ENCODE measurements at regions not wholly inside any gene's neighbourhood (a gene's known extent, or its start where the extent isn't known, plus 50 kb on each side); places are given as distances from the start of the nearest gene placed in this dataset.

- in situ Hi-C loops (cut with HindIII; ENCODE audit: low pct_unique_long_range_greater_than_20kb, low sequenced_read_pairs) (no loop called here), intact Hi-C loops (cut with micrococcal nuclease; ENCODE audit: unreplicated experiment) (no loop called here)
- H3K9me3 ChIP-seq (ENCODE audit: control insufficient read depth, insufficient read depth, low read depth, low read length) = no peaks in the 10 kb centered on the region
- 0 out of 2 replicates have a peak, but pooled peaks cover 3% of the 10 kb centered on the region for H3K27me3 ChIP-seq (ENCODE audit: control insufficient read depth, insufficient read depth, low read length)
- no peak overlapping the region for H3K4me3 ChIP-seq (ENCODE audit: low read depth in 2 of 2, low read length in 2 of 2)
- POLR2A ChIA-PET = no interaction called here
- no peak for DNase-seq (ENCODE audit: low read depth, low spot score)
- H3K27ac ChIP-seq (ENCODE audit: low read length) = no peak overlapping the region
- CTCF ChIA-PET = no interaction called here
- no peak for ATAC-seq
- no peaks in the 10 kb centered on the region for H3K36me3 ChIP-seq (ENCODE audit: control insufficient read depth, insufficient read depth, low read length)
- no TSS peak for BruUV-seq (replicated peaks)
- H3K4me1 ChIP-seq (ENCODE audit: control insufficient read depth, insufficient read depth, low read length) = no peaks in the 10 kb centered on the region
- TF ChIP-seq POLR2AphosphoS5 (IDR thresholded peaks at IDR 0.05; ENCODE audit: low read depth, low read length) (no peak), TCF7L2 (IDR thresholded peaks at IDR 0.05; ENCODE audit: low read depth, low read length) (no peak), CTCF (IDR thresholded peaks at IDR 0.05) (no peak), SIN3A (IDR thresholded peaks at IDR 0.05; ENCODE audit: borderline replicate concordance, insufficient read depth, low read depth, low read length) (no peak)
- TF ChIP-seq, protein P1, sequence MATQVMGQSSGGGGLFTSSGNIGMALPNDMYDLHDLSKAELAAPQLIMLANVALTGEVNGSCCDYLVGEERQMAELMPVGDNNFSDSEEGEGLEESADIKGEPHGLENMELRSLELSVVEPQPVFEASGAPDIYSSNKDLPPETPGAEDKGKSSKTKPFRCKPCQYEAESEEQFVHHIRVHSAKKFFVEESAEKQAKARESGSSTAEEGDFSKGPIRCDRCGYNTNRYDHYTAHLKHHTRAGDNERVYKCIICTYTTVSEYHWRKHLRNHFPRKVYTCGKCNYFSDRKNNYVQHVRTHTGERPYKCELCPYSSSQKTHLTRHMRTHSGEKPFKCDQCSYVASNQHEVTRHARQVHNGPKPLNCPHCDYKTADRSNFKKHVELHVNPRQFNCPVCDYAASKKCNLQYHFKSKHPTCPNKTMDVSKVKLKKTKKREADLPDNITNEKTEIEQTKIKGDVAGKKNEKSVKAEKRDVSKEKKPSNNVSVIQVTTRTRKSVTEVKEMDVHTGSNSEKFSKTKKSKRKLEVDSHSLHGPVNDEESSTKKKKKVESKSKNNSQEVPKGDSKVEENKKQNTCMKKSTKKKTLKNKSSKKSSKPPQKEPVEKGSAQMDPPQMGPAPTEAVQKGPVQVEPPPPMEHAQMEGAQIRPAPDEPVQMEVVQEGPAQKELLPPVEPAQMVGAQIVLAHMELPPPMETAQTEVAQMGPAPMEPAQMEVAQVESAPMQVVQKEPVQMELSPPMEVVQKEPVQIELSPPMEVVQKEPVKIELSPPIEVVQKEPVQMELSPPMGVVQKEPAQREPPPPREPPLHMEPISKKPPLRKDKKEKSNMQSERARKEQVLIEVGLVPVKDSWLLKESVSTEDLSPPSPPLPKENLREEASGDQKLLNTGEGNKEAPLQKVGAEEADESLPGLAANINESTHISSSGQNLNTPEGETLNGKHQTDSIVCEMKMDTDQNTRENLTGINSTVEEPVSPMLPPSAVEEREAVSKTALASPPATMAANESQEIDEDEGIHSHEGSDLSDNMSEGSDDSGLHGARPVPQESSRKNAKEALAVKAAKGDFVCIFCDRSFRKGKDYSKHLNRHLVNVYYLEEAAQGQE (IDR thresholded peaks at IDR 0.05; ENCODE audit: insufficient read depth in 1 of 2, low read depth in 2 of 2, low read length in 1 of 2) = no peak
Measured at GRCh38 chr11:131073167-131073566, 156.9 kb upstream of the SNX19 start.

GRCh38 chr11:131074573-131074972, 158.3 kb upstream of the SNX19 start:
- in situ Hi-C loops (cut with HindIII; ENCODE audit: low pct_unique_long_range_greater_than_20kb, low sequenced_read_pairs) (no loop called here), intact Hi-C loops (cut with micrococcal nuclease; ENCODE audit: unreplicated experiment) (no loop called here)
- Histone ChIP-seq H3K9me3 (ENCODE audit: control insufficient read depth, insufficient read depth, low read depth, low read length) (no peaks in the 10 kb centered on the region), H3K27me3 (ENCODE audit: control insufficient read depth, insufficient read depth, low read length) (0 out of 2 replicates have a peak, but pooled peaks cover 3% of the 10 kb centered on the region), H3K36me3 (ENCODE audit: control insufficient read depth, insufficient read depth, low read length) (no peaks in the 10 kb centered on the region), H3K4me1 (ENCODE audit: control insufficient read depth, insufficient read depth, low read length) (no peaks in the 10 kb centered on the region), H3K4me3 (ENCODE audit: low read depth in 2 of 2, low read length in 2 of 2) (no peak overlapping the region), H3K27ac (ENCODE audit: low read length) (no peak overlapping the region)
- DNase-seq (ENCODE audit: low read depth, low spot score) (no peak), ATAC-seq (no peak)
- no TSS peak for BruUV-seq (replicated peaks)
- no peak for TF ChIP-seq SIN3A (IDR thresholded peaks at IDR 0.05; ENCODE audit: borderline replicate concordance, insufficient read depth, low read depth, low read length)
- TF ChIP-seq, protein P1 (IDR thresholded peaks at IDR 0.05; ENCODE audit: insufficient read depth in 1 of 2, low read depth in 2 of 2, low read length in 1 of 2) = no peak
- no peak for TF ChIP-seq POLR2AphosphoS5 (IDR thresholded peaks at IDR 0.05; ENCODE audit: low read depth, low read length)
- TF ChIP-seq TCF7L2 (IDR thresholded peaks at IDR 0.05; ENCODE audit: low read depth, low read length) = no peak
- TF ChIP-seq CTCF (IDR thresholded peaks at IDR 0.05) = no peak
- ChIA-PET CTCF (no interaction called here), POLR2A (no interaction called here)
